ENCODE measurements at regions not wholly inside any gene's neighbourhood (a gene's known extent, or its start where the extent isn't known, plus 50 kb on each side); places are given as distances from the start of the nearest gene placed in this dataset.

DNA sequence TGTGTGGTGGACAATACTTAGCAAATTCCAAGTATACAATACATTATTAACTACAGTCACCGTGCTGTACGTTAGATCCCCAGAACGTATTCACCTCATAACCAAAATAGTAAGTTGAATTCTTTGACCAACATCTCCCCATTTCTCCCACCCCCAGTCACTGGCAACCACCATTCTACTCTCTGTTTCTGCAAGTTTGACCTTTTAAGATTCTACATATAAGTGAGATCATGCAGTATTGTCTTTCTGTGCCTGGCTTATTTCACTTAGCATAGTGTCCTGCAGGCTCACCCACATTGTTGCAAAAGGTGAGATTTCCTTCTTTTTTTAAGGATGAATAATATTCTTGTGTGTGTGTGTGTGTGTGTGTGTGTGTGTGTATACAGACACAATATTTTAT lies 59.1 kb downstream of the IRAG1 start:
- H3K27ac ChIP-seq = no peak overlapping the region
- no peaks in the 10 kb centered on the region for H3K79me2 ChIP-seq (ENCODE audit: low read depth)
- H3K4me3 ChIP-seq = no peak overlapping the region
- H3K9me2 ChIP-seq (ENCODE audit: insufficient read depth) = no peaks in the 10 kb centered on the region
- H3K4me2 ChIP-seq = no peak overlapping the region
- BruUV-seq (replicated peaks) = no TSS peak
- CTCF ChIA-PET = no interaction called here
- H4K20me1 ChIP-seq (ENCODE audit: insufficient read depth) = no peaks in the 10 kb centered on the region
- H3K36me3 ChIP-seq (ENCODE audit: low read depth) = no peaks in the 10 kb centered on the region
- H3K4me1 ChIP-seq (replicated peaks; ENCODE audit: insufficient read depth) = no peaks in the 10 kb centered on the region
- POLR2A ChIA-PET (ENCODE audit: unreplicated experiment) = no interaction called here
- DNase-seq = no peak
- intact Hi-C loops (cut with micrococcal nuclease; ENCODE audit: unreplicated experiment) = no loop called here
- no peaks in the 10 kb centered on the region for H3K9me3 ChIP-seq (ENCODE audit: insufficient read depth, low read depth)
- no peak overlapping the region for H2AFZ ChIP-seq
- TF ChIP-seq, protein P1, sequence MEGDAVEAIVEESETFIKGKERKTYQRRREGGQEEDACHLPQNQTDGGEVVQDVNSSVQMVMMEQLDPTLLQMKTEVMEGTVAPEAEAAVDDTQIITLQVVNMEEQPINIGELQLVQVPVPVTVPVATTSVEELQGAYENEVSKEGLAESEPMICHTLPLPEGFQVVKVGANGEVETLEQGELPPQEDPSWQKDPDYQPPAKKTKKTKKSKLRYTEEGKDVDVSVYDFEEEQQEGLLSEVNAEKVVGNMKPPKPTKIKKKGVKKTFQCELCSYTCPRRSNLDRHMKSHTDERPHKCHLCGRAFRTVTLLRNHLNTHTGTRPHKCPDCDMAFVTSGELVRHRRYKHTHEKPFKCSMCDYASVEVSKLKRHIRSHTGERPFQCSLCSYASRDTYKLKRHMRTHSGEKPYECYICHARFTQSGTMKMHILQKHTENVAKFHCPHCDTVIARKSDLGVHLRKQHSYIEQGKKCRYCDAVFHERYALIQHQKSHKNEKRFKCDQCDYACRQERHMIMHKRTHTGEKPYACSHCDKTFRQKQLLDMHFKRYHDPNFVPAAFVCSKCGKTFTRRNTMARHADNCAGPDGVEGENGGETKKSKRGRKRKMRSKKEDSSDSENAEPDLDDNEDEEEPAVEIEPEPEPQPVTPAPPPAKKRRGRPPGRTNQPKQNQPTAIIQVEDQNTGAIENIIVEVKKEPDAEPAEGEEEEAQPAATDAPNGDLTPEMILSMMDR (conservative IDR thresholded peaks at IDR 0.05) = no peak
- no peak for TF ChIP-seq EZH2 (IDR thresholded peaks at IDR 0.05; ENCODE audit: low read depth)
- no peaks in the 10 kb centered on the region for H3F3A ChIP-seq (ENCODE audit: insufficient read depth, low read depth)
- no peaks in the 10 kb centered on the region for H3K27me3 ChIP-seq (ENCODE audit: insufficient read depth, low read depth)

DNA sequence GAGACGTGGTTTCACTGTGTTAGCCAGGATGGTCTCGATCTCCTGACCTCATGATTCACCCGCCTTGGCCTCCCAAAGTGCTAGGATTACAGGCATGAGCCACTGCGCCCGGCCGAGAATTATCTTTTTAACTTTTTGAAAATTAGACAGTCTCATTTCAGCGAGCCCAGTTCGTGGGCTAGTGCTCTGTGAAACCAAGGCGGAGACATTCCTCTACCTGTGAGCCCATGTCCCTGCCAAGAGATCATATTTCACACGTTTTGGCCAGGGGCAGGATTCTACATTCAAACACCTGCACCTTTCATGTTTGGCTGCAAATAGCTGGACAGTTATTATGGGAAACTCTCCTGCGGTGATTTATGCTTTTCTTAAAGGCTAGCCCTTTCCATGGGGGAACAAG lies 60.3 kb downstream of the IRAG1 start:
- Histone ChIP-seq H3F3A (ENCODE audit: insufficient read depth, low read depth) (no peaks in the 10 kb centered on the region), H3K36me3 (ENCODE audit: low read depth) (no peaks in the 10 kb centered on the region), H4K20me1 (ENCODE audit: insufficient read depth) (no peaks in the 10 kb centered on the region), H3K9me3 (ENCODE audit: insufficient read depth, low read depth) (no peaks in the 10 kb centered on the region), H3K9me2 (ENCODE audit: insufficient read depth) (no peaks in the 10 kb centered on the region), H3K27ac (no peak overlapping the region), H2AFZ (no peak overlapping the region), H3K27me3 (ENCODE audit: insufficient read depth, low read depth) (no peaks in the 10 kb centered on the region), H3K4me2 (no peak overlapping the region), H3K4me1 (replicated peaks; ENCODE audit: insufficient read depth) (no peaks in the 10 kb centered on the region), H3K4me3 (no peak overlapping the region), H3K79me2 (ENCODE audit: low read depth) (no peaks in the 10 kb centered on the region)
- no TSS peak for BruUV-seq (replicated peaks)
- POLR2A ChIA-PET (ENCODE audit: unreplicated experiment) = interaction anchor here (0.6 kb wide), 1 partner anchor 61 kb away, joined by 8 read pairs; no protein-coding TSS in a partner anchor
- CTCF ChIA-PET = no interaction called here
- DNase-seq = peak; percentile 32 to 48
- intact Hi-C loops (cut with micrococcal nuclease; ENCODE audit: unreplicated experiment) = no loop called here
- no peak for TF ChIP-seq EZH2 (IDR thresholded peaks at IDR 0.05; ENCODE audit: low read depth)
- TF ChIP-seq, protein P1 (conservative IDR thresholded peaks at IDR 0.05) = no peak

DNA sequence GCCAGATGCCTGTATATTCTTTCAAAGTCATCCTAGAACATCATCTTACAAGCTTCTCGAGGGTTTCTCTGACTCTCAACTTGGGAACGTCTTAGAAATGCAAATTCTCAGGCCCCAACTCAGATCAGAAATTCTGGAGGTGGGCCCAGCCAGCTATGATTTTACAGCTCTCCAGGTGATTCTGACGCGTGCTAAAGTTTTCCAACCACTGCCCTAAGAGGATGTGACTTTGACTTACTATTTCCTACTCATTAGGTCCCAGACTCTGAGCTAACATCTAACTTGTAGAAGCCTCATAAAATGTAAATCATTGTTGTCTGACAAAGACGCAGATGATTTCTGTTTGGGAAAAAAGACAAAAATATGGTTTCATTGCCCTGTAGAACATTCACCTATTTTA lies 61.1 kb downstream of the IRAG1 start:
- no peak overlapping the region for H2AFZ ChIP-seq
- H3K79me2 ChIP-seq (ENCODE audit: low read depth) = no peaks in the 10 kb centered on the region
- H3K4me2 ChIP-seq = no peak overlapping the region
- POLR2A ChIA-PET (ENCODE audit: unreplicated experiment) = interaction anchor here (0.7 kb wide), 1 partner anchor 179 kb away, joined by 5 read pairs; no protein-coding TSS in a partner anchor
- no peak overlapping the region for H3K27ac ChIP-seq
- TF ChIP-seq, protein P1 (conservative IDR thresholded peaks at IDR 0.05) = no peak
- no peak for TF ChIP-seq EZH2 (IDR thresholded peaks at IDR 0.05; ENCODE audit: low read depth)
- H3K4me1 ChIP-seq (replicated peaks; ENCODE audit: insufficient read depth) = no peaks in the 10 kb centered on the region
- H4K20me1 ChIP-seq (ENCODE audit: insufficient read depth) = no peaks in the 10 kb centered on the region
- H3K36me3 ChIP-seq (ENCODE audit: low read depth) = no peaks in the 10 kb centered on the region
- DNase-seq = no peak
- no peak overlapping the region for H3K4me3 ChIP-seq
- BruUV-seq (replicated peaks) = no TSS peak
- no peaks in the 10 kb centered on the region for H3K9me3 ChIP-seq (ENCODE audit: insufficient read depth, low read depth)
- no peaks in the 10 kb centered on the region for H3F3A ChIP-seq (ENCODE audit: insufficient read depth, low read depth)
- H3K27me3 ChIP-seq (ENCODE audit: insufficient read depth, low read depth) = no peaks in the 10 kb centered on the region
- CTCF ChIA-PET = no interaction called here
- H3K9me2 ChIP-seq (ENCODE audit: insufficient read depth) = no peaks in the 10 kb centered on the region
- intact Hi-C loops (cut with micrococcal nuclease; ENCODE audit: unreplicated experiment) = no loop called here

Data from PC-9 (cell line).